GM13977 (cell line): ENCODE measurements at regions not wholly inside any gene's neighbourhood (a gene's known extent, or its start where the extent isn't known, plus 50 kb on each side); places are given as distances from the start of the nearest gene placed in this dataset.
"Not testable (repeated sequence)": the region's sequence is repeated elsewhere in the genome, so short reads cannot be mapped to it uniquely, and the experiment has no call there.

Experiments used
- DNase-seq: peaks from one replicate; pipeline ENCODE4 v3.0.0; 2012; ENCODE audit warnings: low spot score
- CTCF ChIP-seq: IDR thresholded peaks from 2 replicates; pipeline ENCODE4 v1.5.1; 2012; ENCODE audit warnings: mild to moderate bottlenecking, control low read depth; ENCODE audit not compliant: insufficient read depth; ENCODE audit errors: extremely low read depth, missing control alignments
- in situ Hi-C: fragments of 300-500 bp; cut with MboI; formaldehyde crosslinking; loops from one replicate; pipeline ENCODE4 v1.12.0; 2022; ENCODE audit warnings: low sequenced_read_pairs, low pct_unique_long_range_greater_than_20kb, mixed read lengths, inconsistent platforms; ENCODE audit not compliant: unreplicated experiment

GRCh38 chr6:22151892-22152291 is 144.9 kb downstream of the PRL start:
- no peak for DNase-seq
- no peak for TF ChIP-seq CTCF
- in situ Hi-C loops, result no loop called here

GRCh38 chr6:22152841-22153240 is 144.0 kb downstream of the PRL start:
- DNase-seq, result no peak
- in situ Hi-C loops, result no loop called here
- no peak for TF ChIP-seq CTCF

GRCh38 chr6:22153384-22154158 is 143.3 kb downstream of the PRL start:
- DNase-seq, result no peak
- in situ Hi-C loops, result no loop called here
- no peak for TF ChIP-seq CTCF

GRCh38 chr6:22155551-22155950 is 141.3 kb downstream of the PRL start:
- TF ChIP-seq CTCF, result no peak
- in situ Hi-C loops, result no loop called here
- DNase-seq, result no peak

- in situ Hi-C loops, result no loop called here
- no peak for DNase-seq
- TF ChIP-seq CTCF, result no peak
Observed at GRCh38 chr6:22157233-22157632, 139.6 kb downstream of the PRL start.

- in situ Hi-C loops, result no loop called here
- DNase-seq, result no peak
- TF ChIP-seq CTCF, result no peak
Observed at GRCh38 chr6:22164236-22164635, 132.6 kb downstream of the PRL start.

- in situ Hi-C loops, DNase-seq: not testable (repeated sequence)
Observed at GRCh38 chr6:22171006-22171405, 125.8 kb downstream of the PRL start.

GRCh38 chr6:22171885-22172284 is 125.0 kb downstream of the PRL start:
- DNase-seq, in situ Hi-C loops: not testable (repeated sequence)
